ENCODE measurements at regions not wholly inside any gene's neighbourhood (a gene's known extent, or its start where the extent isn't known, plus 50 kb on each side); places are given as distances from the start of the nearest gene placed in this dataset.

- DNase-seq (ENCODE audit: low spot score), result no peak
These were observed 99.8 kb upstream of the ROPN1 start for GRCh38 chr3:124091716-124092115.

GRCh38 chr3:124092811-124093210 is 100.9 kb upstream of the ROPN1 start:
- no peak for DNase-seq (ENCODE audit: low spot score)

GRCh38 chr3:124094496-124094895 is 102.6 kb upstream of the ROPN1 start:
- no peak for DNase-seq (ENCODE audit: low spot score)

GRCh38 chr3:124097362-124098131 is 105.6 kb upstream of the ROPN1 start:
- DNase-seq (ENCODE audit: low spot score), result no peak

DNA sequence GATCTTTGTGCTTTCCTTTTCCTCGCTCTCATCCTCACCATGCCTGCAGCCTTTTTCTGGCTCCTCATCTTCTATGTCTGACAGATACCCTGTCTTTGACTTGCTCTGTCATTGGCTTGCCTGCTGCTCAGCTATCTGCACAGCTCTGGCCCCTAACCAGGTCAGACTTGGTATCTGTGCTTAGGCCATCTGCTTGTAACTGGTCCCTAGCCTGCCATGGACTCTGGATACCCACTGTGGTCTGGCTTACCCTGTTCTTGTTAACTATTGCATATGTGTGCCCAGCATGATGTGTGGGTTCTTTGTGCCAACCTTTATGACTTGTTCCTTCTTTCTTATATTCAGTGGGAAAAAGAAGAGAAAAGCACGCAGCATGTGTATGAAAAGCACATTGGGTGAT is 109.7 kb upstream of the ROPN1 start:
- DNase-seq (ENCODE audit: low spot score), result no peak

- DNase-seq (ENCODE audit: low spot score), result peak; percentile 28
These were observed 115.4 kb upstream of the ROPN1 start for GRCh38 chr3:124107104-124107890.

DNA sequence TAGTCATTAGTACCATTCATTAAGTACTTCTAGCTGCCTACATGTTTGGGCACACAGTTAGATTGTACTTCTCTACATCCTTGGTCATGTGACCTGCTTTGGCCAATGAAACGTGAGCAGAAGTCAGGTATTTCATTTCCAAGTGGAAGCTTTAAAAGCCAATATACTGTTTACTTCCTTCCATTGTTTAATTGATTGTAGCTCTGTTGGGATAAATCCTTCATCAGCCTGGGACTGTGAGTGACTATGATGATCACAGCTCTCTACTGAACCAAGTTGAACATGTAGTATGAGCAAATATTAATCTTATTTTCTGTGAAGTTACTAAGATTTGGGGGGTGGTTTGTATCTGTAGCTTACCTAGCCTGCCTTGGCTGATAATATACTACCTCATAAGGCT is 116.5 kb upstream of the ROPN1 start:
- DNase-seq (ENCODE audit: low spot score), result no peak

- DNase-seq (ENCODE audit: low spot score), result no peak
These were observed 121.6 kb upstream of the ROPN1 start for GRCh38 chr3:124113485-124113884.

DNA sequence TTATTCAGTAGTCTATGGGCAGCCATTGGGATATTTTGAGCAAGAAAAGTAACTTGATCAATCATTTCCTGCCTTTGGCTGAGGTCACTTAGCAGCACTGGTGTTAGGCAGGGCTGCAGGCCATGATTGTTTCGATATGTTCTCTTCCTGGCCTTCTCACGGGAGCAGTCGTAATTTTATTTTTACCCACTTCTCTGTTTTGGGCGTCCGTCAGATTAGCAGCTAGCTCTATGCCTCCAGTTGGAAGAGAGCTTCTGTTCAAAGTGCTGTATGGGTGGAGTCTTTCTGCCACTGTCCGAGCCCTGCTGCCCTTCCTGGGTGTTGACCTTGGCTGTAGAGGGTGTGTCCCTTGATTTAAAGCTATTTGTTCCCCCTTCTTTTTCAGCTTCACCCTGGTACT is 123.4 kb upstream of the ROPN1 start:
- no peak for DNase-seq (ENCODE audit: low spot score)

- DNase-seq (ENCODE audit: low spot score), result no peak
These were observed 124.0 kb upstream of the ROPN1 start for GRCh38 chr3:124115956-124116355.

- no peak for DNase-seq (ENCODE audit: low spot score)
These were observed 125.0 kb upstream of the ROPN1 start for GRCh38 chr3:124116906-124117305.

DNA sequence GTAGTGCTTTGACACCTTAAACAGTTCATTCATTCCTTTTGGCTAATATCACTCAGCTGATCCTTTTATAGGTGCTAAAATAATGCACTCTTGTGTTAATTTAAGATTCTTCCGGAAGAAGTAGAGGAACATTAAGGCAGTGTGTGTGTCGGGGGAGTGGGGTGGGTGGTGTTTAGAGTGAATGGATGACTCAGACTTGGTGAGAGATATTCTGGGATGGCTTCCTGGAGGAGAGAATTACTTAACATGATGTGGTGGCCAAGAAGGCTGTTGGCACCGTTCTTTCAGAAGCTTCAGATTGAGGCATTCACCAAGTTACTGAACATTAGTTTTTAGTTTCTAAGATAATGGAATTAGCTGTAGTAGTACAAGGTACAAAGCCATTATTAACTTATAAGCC is 125.6 kb upstream of the ROPN1 start:
- DNase-seq (ENCODE audit: low spot score), result no peak

DNA sequence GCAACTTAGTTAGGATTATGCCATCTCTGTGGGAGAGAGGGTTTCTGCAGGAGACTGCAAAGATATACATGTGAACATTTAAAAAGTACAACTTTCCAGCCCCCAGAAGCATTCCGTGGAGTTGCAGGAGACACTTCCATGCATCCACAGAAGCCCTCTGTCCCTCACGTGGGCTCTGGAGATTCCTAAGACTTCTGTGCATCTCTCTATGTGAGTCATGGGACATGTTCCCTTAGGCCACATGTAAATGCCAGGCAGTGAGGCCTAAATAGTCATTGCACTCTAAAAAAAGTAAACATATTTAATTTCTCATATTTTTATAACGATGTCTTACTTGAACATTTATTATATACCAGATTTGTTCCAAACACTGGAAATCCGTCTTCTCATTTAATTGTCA is 126.5 kb upstream of the ROPN1 start:
- no peak for DNase-seq (ENCODE audit: low spot score)

DNA sequence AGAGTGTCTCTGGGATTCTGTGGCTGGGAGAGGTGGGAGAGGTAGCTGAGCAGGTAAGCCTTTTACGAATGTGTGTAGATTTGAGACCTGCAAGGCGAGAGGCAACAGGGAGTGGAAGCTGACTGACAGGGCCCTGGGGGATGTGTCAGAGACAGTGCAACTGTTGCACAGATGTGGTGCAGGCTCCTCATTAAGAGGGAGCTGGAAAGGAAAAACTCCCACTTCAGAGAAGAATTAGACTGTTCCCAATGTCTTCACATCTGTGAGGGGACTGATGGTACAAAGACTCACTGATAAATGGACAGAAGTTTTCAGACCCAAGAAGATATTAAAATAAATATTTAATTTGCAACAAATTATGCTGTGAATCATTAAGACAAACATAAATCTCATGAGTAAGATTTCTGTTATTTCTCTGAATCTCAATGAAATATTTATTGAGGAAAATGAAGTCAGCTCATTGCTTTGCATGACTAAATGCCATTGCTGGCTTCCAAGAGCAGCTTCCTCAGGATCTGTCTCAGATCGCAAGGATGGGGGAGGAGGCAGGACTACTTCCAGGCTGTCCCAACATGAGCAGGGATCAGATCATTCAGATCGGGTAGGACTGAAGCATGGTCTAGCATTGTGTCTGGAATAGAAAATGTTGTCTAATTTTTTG is 127.3 kb upstream of the ROPN1 start:
- peak; percentile 45 for DNase-seq (ENCODE audit: low spot score)

DNA sequence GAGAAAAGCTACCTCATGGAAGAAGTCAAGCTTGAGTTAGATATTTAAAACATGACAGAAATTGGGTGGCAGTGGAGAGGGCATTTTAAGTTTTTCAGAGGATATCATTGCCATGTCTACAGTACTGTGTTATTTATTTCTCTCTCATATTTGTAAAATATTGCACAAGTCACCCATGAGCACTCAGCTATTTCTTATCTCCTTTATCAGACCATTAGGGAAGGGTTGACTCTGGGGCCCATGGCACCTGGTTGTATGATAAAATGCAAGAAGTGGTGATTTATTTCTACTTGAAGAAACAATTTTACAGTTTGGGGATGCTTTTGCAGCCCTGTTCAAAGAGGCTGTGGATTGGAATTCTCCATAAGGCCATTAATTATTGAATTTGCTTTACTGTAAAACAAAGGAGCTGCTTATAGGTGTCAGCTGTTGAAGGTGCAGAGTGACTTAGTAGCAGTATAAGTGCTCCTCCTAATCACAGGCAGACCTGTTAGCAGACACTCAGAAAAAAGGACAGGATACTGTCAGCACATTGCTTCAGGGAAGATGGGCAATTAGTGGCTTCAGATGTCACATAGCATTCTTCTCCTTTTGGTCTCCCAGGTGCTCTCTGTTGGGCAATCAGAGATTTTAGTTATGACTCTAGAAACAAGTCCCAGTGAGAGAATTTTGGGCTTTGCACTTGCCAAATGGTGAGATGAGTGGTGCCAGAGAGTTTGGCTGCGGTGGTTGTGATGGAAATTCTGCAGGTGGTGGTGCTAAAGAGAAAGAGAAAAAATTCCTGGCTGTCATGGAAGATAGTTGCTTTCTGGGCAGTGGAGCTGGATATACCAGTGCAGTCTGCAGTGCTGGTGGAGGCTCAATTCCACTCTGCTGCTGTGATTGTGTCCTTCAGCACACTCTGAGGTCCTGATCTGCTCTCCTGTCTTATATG is 129.7 kb upstream of the ROPN1 start:
- DNase-seq (ENCODE audit: low spot score), result peak; percentile 56

DNA sequence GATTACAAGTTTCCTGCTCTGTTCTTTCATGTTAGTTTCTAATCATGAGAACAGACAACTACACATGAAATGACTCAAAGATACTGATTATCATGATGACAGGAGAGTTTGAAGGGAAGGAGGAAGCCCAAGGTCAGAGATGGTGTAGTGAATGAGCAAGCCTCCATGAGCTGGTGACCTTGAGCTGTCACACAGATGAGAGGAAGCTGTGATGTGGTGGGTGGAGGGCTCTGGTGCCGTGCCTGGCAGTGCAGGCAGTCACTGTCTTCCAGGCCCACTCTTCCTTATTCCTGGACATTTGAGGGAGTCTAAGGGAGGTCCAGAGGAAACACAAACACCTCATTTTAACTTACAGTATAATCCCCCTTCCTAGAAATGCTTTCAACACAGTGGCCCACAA is 133.4 kb upstream of the ROPN1 start:
- no peak for DNase-seq (ENCODE audit: low spot score)

- no peak for DNase-seq (ENCODE audit: low spot score)
These were observed 134.6 kb upstream of the ROPN1 start for GRCh38 chr3:124126436-124127023.

DNA sequence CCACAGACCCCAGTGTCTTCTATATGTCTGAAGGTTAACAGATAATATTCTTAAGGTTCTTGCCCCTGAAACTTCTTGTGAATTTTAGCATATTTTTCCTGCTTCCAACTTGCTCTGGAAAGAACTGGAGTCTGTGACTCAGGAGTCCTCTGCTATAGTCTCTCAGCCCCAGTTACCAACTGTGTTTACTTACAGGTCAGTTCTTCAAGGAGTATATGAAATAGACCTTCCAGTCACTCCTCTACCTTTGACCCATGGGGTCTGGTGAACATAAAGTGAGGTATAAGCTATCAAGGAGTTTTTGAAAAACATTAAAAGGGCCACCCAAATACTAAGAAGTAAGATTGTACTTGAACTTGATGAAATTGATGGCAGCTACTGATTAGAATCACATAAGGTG is 139.2 kb upstream of the ROPN1 start:
- no peak for DNase-seq (ENCODE audit: low spot score)

GRCh38 chr3:124131580-124131979 is 139.7 kb upstream of the ROPN1 start:
- no peak for DNase-seq (ENCODE audit: low spot score)

DNA sequence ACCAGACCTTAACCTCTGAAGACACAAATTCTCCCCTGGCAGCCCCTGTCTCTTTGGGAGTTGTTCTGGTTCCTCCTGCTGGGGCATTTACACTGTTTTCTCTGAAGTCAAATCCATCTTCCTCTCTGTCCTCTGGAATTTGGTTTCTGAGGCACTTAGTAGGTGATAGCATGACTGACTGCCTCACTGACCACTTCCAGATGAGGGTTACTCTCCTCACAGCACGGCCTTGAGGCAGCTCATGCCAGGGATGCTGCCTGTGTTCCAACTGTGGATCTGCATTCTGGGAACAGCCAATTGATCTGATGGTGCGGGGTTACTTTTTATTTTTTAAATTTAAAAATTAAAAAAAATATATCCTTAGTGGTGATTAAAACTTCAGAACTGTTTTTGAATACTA is 140.9 kb upstream of the ROPN1 start:
- no peak for DNase-seq (ENCODE audit: low spot score)

- no peak for DNase-seq (ENCODE audit: low spot score)
These were observed 141.5 kb upstream of the ROPN1 start for GRCh38 chr3:124133366-124133940.

Data from umbilical cord (tissue), 1 donor.